A549 (cell line): ENCODE measurements at regions not wholly inside any gene's neighbourhood (a gene's known extent, or its start where the extent isn't known, plus 50 kb on each side); places are given as distances from the start of the nearest gene placed in this dataset.

Source experiments
- EP300 ChIP-seq, 2 experiments: fragments of >200 bp; sonication (Bioruptor Twin); formaldehyde crosslinking; IDR thresholded peaks; 2 replicates in 1 of 2; 3 replicates in 1 of 2; pipeline ENCODE4 v1.6.1; 2016 to 2017
- KDM5A ChIP-seq: fragments of 200-600 bp; sonication (generic); IDR thresholded peaks from 2 replicates; pipeline ENCODE4 v1.6.1; 2016; ENCODE audit warnings: antibody characterized with exemption, mild to moderate bottlenecking
- TF ChIP-seq, protein P1 (sequence below): fragments of >200 bp; sonication (Bioruptor Twin); formaldehyde crosslinking; IDR thresholded peaks from 3 replicates; pipeline ENCODE4 v1.5.1; 2016

DNA sequence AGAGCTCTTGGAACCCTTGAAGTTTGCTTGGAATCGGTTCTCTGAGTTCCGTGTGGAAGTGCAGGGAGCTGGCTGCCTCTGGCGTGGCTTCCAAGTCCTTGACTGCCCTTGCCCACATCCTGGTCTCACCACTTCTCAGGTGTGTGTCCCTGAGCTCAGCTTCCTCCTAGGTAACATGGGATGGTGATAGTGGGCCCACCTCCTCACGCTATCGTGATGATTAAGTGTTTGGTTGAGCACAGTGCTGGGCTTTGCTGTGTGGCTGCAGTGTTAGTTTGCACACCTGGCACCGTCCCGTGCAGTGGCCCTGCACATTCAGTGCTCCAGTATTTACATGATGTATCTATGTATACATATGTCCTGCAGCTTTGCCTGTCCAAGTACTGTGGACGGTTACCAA is 81.5 kb downstream of the CLDN34 start:
- TF ChIP-seq EP300 (IDR thresholded peaks at IDR 0.05), result no peak
- TF ChIP-seq KDM5A, result no peak
- TF ChIP-seq, protein P1, sequence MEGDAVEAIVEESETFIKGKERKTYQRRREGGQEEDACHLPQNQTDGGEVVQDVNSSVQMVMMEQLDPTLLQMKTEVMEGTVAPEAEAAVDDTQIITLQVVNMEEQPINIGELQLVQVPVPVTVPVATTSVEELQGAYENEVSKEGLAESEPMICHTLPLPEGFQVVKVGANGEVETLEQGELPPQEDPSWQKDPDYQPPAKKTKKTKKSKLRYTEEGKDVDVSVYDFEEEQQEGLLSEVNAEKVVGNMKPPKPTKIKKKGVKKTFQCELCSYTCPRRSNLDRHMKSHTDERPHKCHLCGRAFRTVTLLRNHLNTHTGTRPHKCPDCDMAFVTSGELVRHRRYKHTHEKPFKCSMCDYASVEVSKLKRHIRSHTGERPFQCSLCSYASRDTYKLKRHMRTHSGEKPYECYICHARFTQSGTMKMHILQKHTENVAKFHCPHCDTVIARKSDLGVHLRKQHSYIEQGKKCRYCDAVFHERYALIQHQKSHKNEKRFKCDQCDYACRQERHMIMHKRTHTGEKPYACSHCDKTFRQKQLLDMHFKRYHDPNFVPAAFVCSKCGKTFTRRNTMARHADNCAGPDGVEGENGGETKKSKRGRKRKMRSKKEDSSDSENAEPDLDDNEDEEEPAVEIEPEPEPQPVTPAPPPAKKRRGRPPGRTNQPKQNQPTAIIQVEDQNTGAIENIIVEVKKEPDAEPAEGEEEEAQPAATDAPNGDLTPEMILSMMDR, result no peak
